Retinal pigment epithelial cell (primary cell): ENCODE measurements at regions not wholly inside any gene's neighbourhood (a gene's known extent, or its start where the extent isn't known, plus 50 kb on each side); places are given as distances from the start of the nearest gene placed in this dataset.
"Not testable (repeated sequence)": the region's sequence is repeated elsewhere in the genome, so short reads cannot be mapped to it uniquely, and the experiment has no call there.

Experiments
- DNase-seq: peaks from one replicate; pipeline ENCODE4 v3.0.0-alpha.2; 2010; ENCODE audit warnings: low read depth
- H3K4me3 ChIP-seq: 2 replicates; pipeline ENCODE4 v1.5.1; 2011; ENCODE audit warnings: mild to moderate bottlenecking, low read length, control low read depth, moderate library complexity
- TF ChIP-seq, protein P1 (sequence below): conservative IDR thresholded peaks from 2 replicates; pipeline ENCODE4 v1.5.1; 2011; ENCODE audit warnings: low read depth, low read length, control low read depth, inconsistent platforms

DNA sequence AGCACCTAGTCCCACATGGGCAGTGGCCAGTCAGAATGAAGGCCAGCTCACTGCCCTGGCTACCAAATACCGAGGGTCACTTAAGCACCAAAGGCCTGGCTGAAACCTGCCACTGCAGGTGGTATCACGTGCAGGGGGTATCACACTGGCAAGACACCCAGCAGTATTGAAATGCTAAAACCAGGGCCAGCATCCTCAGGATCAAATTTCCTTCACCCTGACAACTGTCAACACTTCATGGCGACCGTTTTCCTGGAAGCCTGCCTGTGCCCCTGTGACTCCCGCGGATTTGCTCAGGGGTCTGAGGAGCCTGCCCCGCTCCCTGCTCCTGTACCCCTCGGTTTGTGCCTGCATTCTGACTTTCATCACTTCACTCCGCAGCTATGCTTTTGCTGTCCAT, 151.1 kb downstream of the TTLL2 start:
- DNase-seq: no peak
- TF ChIP-seq, protein P1, sequence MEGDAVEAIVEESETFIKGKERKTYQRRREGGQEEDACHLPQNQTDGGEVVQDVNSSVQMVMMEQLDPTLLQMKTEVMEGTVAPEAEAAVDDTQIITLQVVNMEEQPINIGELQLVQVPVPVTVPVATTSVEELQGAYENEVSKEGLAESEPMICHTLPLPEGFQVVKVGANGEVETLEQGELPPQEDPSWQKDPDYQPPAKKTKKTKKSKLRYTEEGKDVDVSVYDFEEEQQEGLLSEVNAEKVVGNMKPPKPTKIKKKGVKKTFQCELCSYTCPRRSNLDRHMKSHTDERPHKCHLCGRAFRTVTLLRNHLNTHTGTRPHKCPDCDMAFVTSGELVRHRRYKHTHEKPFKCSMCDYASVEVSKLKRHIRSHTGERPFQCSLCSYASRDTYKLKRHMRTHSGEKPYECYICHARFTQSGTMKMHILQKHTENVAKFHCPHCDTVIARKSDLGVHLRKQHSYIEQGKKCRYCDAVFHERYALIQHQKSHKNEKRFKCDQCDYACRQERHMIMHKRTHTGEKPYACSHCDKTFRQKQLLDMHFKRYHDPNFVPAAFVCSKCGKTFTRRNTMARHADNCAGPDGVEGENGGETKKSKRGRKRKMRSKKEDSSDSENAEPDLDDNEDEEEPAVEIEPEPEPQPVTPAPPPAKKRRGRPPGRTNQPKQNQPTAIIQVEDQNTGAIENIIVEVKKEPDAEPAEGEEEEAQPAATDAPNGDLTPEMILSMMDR: no peak
- H3K4me3 ChIP-seq: no peak overlapping the region

DNA sequence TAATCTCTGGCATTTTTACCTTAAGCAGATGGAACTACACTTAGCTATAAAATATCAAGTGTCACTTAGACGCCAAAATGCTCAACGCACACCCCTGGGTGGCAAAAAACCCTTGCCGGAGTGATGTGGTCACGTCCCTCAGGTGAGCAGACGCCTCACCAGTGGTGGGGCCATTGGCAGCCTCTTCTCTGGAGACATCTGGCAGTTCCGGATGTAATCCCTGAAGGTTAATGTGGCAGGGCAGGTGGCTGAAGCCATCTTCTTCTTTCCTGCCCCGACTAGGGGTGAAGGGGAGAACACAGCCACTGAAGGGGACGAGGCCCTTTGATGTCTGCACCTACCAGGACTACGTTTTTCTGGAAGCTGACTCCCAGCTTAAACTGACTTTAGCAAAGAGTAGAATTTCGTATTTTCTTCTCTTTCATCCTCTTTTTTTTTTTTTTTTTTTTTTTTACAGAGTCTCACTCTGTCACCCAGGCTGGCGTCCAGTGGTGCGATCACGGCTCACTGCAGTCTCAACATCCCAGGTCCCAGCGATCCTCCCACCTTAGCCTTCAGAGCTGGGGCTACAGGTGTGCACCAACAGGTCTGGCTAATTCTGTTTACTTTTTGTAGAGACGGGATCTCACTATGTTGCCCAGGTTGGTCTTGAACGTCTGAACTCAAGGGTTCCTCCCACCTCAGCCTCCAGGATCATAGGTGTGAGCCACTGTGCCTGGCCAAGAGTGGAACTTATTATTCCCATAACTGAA, 152.1 kb downstream of the TTLL2 start:
- no peak overlapping the region for H3K4me3 ChIP-seq
- DNase-seq: no peak
- TF ChIP-seq, protein P1: no peak

DNA sequence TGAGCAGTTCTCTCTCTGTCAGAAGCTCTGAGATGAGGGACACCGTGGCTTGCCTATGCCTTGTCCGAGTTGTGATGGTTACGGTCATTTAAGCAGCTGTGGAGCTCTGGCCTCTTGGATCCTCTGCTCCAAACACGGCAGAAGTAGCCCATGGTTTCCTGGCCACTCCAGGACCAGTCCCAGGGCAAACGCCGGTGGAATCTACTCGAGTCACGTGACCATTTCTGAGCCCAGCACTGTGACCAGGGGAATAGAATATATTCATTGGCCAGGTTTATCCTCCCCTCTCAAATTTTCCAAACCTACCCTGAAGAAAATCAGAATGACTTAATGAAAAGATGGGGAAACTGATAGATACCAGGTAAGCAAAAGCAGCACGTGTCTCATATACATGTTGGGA, 152.8 kb downstream of the TTLL2 start:
- H3K4me3 ChIP-seq: no peak overlapping the region
- no peak for DNase-seq
- TF ChIP-seq, protein P1: no peak

DNA sequence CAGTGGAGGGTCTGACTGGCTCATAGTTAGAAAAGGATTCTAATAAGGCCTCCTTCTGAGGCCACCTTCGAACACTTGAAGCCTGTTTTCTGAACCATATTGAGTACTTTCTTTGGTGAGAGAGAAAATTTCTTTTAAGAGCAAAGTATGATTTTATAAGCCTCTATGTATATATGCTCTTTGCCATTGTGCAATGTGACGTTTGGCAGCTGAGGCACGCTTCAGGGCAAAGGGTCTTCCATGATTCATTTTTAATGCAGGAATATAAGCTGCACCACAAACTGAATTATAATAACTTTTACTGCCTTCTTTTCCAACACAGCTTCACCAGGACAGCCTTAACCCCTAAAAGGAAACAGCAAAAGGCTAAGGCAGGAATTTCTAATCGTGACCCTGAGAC, 154.4 kb downstream of the TTLL2 start:
- no peak for DNase-seq
- no peak overlapping the region for H3K4me3 ChIP-seq
- TF ChIP-seq, protein P1: no peak

DNA sequence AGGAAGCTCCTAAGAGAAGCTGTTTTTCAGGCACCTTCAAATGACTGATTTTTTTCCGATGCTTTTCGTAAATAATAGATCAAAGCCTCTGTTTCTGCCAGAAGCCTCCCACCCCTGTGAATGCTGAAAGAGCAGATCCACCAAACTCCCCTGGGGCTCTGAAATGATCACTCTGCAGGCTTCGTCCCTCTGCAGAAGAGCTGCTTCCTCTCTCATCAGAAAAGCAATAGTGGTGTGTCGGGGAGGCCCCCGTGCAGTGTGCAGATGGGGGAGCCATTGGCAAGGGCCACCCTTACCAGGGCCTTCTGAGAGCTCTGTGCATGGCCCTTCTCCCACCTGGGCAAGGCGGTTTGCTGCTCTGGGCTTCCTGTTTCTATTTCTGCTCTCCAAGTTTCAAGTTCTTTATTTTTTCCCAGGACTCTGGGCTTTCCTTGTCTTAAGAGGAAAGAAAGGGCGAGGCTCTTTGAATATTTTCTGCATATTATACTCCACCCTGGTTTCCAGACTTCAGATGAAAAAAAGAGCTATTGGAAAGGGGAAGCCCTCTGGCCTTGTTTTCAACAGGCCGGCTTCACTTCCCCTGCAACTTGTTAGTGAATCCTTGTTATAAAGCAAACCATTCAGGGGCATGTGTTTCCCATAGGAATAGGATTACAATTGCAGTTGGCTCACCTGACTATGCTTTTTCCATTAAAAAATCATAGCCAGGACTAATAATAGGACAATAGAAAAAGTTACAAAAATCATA, 155.2 kb downstream of the TTLL2 start:
- DNase-seq: no peak
- TF ChIP-seq, protein P1: no peak
- no peak overlapping the region for H3K4me3 ChIP-seq

DNA sequence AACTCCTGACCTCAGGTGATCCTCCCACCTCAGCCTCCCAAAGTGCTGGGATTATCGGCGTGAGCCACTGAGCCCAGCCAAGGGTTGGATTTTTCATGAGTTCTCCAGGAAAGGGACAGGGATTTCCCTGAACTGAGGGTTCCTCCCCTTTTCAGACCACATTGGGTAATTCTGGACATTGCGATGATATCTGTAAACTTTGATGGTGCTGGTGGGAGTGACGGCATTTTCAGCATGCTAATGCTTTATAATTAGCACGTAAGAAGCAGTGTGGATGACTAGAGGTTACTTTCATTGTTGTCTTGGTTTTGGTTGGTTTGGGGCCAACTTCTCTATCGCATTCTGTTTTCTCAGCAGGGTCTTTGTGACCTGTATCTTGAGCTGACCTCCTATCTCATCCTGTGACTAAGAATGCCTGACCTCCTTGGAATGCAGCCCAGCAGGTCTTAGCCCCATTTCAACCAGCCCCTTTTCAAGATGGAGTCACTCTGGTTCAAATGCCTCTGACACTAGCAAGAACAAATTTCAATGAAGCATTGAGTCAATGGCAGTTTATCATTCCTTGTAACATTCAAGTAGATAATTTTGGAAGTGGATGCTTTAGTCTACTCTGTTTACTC, 156.5 kb downstream of the TTLL2 start:
- no peak overlapping the region for H3K4me3 ChIP-seq
- TF ChIP-seq, protein P1: no peak
- DNase-seq: no peak

DNA sequence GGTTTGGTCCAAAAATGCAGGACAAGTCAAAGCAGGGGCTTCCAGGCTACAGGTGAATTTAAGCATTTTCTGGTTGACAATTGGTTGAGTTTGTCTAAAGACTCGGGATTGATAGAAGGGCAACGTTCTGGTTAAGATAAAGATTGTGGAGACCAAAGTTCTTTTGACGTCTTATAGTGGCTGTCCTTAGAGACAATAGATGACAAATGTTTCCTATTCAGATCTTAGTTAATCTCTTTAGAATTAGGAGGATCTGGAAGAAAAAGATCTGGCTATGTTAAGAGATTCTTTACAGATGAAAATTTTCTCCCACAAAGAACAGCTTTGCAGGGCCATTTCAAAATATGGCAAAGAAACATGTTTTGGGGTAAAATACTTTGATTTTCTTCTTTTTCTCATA, 157.9 kb downstream of the TTLL2 start:
- not testable (repeated sequence) for DNase-seq, H3K4me3 ChIP-seq
